Fibroblast of villous mesenchyme (primary cell): ENCODE measurements at regions not wholly inside any gene's neighbourhood (a gene's known extent, or its start where the extent isn't known, plus 50 kb on each side); places are given as distances from the start of the nearest gene placed in this dataset.

Source experiments
- DNase-seq: peaks from one replicate; pipeline ENCODE4 v3.0.0-alpha.2; 2010; ENCODE audit warnings: low read depth
- H3K4me3 ChIP-seq: 2 replicates; pipeline ENCODE4 v1.5.1; 2011; ENCODE audit warnings: low read depth, mild to moderate bottlenecking, low read length
- TF ChIP-seq, protein P1 (sequence below): IDR thresholded peaks from 2 replicates; pipeline ENCODE4 v1.5.1; 2012; ENCODE audit warnings: low read depth, mild to moderate bottlenecking, low read length; ENCODE audit not compliant: insufficient read depth

DNA sequence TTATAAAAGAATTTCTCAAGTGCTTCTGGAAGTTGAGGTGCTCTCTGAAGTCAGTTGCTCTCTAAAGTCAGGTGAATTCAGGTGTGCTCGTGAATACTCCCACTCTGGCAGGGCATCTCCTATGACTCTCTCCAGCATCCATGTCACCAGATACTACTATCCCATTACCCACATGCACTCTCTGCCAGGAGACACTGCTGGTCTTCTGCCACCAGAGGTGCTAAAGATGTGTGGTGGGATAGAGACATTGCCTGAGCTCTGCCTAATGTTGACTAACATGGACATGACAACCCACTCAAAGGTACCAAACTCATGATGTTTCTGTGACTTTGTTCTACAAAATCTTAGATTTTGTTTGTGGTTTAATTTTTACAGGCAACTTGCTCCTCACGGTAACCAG lies 106.4 kb upstream of the HNRNPA3 start:
- no peak for DNase-seq
- H3K4me3 ChIP-seq, result no peak overlapping the region
- TF ChIP-seq, protein P1, sequence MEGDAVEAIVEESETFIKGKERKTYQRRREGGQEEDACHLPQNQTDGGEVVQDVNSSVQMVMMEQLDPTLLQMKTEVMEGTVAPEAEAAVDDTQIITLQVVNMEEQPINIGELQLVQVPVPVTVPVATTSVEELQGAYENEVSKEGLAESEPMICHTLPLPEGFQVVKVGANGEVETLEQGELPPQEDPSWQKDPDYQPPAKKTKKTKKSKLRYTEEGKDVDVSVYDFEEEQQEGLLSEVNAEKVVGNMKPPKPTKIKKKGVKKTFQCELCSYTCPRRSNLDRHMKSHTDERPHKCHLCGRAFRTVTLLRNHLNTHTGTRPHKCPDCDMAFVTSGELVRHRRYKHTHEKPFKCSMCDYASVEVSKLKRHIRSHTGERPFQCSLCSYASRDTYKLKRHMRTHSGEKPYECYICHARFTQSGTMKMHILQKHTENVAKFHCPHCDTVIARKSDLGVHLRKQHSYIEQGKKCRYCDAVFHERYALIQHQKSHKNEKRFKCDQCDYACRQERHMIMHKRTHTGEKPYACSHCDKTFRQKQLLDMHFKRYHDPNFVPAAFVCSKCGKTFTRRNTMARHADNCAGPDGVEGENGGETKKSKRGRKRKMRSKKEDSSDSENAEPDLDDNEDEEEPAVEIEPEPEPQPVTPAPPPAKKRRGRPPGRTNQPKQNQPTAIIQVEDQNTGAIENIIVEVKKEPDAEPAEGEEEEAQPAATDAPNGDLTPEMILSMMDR, result peak; percentile 12

DNA sequence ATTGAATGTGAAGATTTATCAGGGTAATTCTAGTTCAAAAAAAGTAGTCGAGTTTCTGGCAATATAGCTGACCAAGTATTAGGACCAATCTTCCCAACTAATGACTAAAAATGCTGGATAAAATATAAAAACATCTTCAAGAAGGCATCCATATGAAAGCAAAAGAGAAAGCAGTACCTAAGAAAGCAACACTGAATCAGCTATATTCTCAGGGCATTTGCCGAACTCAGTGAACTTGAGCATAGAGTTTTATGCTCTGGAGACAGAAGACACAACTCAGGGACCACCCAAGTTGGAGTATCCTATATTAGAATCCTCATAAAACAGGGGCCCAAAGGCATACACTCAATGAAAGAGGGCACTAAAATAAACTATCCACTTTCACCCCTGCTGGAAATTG lies 103.7 kb upstream of the HNRNPA3 start:
- H3K4me3 ChIP-seq, result no peak overlapping the region
- no peak for DNase-seq
- TF ChIP-seq, protein P1, result no peak

DNA sequence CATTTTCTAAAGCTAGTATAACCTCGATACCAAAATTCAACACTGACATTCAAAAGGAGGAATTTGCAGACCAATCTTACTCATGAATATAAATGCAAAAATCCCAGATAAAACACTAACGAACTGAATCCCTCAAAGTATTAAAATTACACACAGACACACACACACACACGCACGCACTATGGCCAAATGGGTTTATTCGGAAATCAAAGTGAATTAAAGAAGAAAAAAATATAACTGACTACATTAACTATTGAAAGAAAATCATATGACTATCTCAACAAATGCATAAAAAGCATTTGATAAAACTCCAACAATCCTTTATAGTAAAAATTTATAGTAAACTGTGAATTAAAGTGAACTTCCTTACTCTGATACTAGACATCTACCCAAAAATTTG lies 97.9 kb upstream of the HNRNPA3 start:
- TF ChIP-seq, protein P1, result no peak
- DNase-seq, result no peak

DNA sequence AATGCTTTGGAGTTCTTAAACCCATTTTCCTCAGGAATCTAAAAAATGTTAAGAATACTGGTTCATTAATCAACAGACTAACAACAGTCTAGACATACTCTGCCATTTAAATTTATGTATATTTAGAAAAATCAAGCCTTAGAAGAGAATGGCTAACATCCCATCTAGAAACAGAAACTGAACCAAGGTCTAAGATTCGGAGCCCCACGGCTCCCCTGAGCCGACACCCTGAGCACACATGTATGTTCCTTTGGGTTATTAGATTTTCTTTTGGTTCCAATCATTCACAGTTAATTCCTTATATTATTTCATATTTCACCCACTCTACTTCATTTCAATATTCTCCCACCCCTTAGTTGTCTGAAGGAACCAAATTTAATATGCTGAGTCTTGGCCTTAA lies 94.8 kb upstream of the HNRNPA3 start:
- TF ChIP-seq, protein P1, result no peak
- no peak overlapping the region for H3K4me3 ChIP-seq
- DNase-seq, result no peak

More for the DNA sequence above, 97.9 kb upstream of the HNRNPA3 start:
- no peak overlapping the region for H3K4me3 ChIP-seq

DNA sequence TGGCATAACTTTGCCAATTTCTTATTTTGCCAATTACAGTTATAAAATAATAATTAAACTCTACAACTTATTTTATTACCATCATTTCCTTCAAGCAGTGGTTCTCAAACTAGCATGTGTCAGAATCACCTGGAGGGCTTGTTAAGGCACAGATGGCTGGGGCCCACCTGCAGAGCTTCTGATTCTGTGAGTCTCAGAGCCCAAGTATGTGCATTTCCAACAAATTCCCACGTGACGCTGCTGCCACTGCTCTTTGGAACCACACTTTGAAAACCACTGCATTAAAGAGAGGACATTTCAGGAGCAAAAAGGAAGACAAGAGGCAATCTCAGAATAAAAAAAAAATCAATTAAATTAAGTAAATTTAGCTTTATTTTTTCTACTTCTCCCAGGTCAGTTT lies 94.0 kb upstream of the HNRNPA3 start:
- H3K4me3 ChIP-seq, result no peak overlapping the region
- TF ChIP-seq, protein P1, result no peak
- DNase-seq, result no peak

DNA sequence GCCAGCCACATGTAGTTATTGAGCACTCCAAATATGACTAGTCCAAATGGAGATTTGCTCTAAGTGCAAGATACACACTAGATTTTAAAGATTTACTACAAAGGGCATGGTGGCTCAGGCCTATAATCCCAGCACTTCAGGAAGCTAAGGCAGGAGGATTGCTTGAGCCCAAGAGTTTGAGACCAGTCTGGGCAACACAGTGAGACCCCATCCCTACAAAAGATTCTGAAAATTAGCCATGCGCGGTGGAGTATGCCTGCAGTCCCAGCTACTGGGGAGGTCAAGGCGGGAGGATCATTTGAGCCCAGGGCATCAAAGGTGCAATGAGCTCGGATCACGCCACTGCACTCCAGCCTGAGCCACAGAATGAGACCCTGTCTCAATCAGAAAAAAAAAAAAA lies 93.5 kb upstream of the HNRNPA3 start:
- TF ChIP-seq, protein P1, result no peak
- DNase-seq, result no peak
- no peak overlapping the region for H3K4me3 ChIP-seq

DNA sequence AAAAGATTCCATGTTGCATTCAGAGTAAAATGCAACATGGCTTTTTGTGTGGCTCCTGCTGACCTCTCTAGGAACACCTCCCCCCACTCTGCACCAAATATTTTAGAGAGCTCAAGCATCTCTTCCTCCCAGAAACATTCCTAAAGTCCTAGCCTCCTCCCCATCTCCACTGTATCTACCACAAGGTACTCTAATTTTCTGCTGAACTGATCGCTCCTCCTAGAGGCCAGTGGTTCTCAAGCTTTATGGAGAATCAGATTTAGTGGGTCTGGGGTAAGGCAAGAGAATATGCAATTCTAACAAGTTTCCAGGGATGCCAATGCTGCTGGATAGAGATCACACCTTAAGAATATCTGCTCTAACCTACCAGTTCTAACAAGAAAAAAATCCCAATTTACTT lies 89.5 kb upstream of the HNRNPA3 start:
- no peak for DNase-seq
- TF ChIP-seq, protein P1, result no peak
- no peak overlapping the region for H3K4me3 ChIP-seq
